Renal cortex interstitium (tissue), 11 donors: ENCODE measurements at regions not wholly inside any gene's neighbourhood (a gene's known extent, or its start where the extent isn't known, plus 50 kb on each side); places are given as distances from the start of the nearest gene placed in this dataset.
"Not testable (repeated sequence)": the region's sequence is repeated elsewhere in the genome, so short reads cannot be mapped to it uniquely, and the experiment has no call there.

ENCODE experiments used
- DNase-seq, 11 donors: peaks; one replicate each; pipeline ENCODE4 v3.0.0-alpha.2; 2013; ENCODE audit warnings: low read depth in 9 of 11, low spot score in 4 of 11; ENCODE audit errors: extremely low read depth in 1 of 11

- no peak for DNase-seq
These were observed 111.1 kb upstream of the DTNBP1 start for GRCh38 chr6:15773806-15774410.

- no peak for DNase-seq
These were observed 107.7 kb upstream of the DTNBP1 start for GRCh38 chr6:15770347-15771143.

DNA sequence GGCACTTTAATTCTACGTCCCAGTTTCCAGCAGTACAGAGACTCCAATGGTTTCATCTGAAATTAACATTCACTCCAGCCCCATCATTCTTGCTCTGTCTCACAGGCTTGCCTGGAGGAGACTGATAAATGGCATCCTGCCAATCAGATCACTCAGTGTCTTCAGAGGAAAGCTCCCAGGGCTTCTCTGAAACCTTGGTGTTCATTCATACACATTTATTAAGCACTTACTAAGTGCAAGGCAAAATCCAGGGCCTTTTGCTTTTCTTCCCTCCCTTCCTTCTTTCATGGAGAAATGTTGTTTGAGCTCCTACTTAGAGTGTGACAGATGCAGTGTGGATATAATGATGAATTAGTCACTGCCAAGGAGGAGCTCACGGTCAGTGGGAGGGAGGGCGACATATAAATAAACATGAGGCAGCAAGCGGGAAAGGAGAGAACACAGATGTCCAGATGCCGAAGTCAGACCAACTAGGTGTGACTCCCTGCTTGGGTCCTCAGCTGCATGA is 106.7 kb upstream of the DTNBP1 start:
- no peak for DNase-seq

GRCh38 chr6:15768999-15769398 is 106.2 kb upstream of the DTNBP1 start:
- DNase-seq, result no peak

GRCh38 chr6:15763837-15764236 is 101.0 kb upstream of the DTNBP1 start:
- peak in 7 of 11 donors; percentile 4 to 58 (median 27) for DNase-seq

DNA sequence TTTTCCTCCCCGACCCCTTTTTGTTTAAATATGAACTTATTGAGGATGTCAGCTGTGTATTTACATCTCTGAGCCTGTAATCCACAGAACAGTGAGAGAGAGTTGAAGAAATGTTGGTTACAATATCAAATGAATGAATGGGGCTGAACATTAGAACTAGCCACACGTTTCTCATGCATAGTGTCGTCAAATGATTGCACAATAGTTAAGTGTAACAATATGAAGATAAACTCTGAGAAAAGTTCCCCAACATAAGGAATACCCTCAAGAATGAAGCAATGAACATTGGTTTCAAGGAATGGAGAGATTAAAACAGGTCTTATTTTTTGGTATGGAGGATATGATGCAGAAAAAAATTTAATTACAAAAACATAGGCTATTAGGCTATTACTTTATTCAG is 100.5 kb upstream of the DTNBP1 start:
- DNase-seq, result no peak

GRCh38 chr6:15761045-15761502 is 98.2 kb upstream of the DTNBP1 start:
- no peak for DNase-seq

DNA sequence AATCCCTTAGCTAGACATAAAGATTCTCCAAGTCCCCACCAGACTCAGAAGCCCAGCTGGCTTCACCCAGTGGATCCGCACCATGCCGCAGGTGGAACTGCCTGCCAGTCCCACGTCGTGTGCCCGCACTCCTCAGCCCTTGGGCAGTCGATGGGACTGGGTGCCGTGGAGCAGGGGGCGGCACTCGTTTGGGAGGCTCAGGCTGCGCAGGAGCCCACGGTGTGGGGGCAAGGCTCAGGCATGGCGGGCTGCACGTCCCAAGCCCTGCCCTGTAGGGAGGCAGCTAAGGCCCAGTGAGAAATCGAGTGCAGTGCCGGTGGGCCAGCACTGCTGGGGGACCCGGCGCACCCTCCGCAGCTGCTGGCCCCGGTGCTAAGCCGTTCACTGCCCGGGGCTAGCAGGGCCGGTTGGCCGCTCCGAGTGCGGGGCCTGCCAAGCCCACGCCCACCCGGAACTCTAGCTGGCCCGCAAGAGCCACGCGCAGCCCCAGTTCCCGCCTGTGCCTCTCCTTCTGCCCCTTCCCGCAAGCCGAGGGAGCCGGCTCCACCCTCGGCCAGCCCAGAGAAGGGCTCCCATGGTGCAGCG is 95.9 kb upstream of the DTNBP1 start:
- no peak for DNase-seq

- DNase-seq, result no peak
These were observed 92.7 kb upstream of the DTNBP1 start for GRCh38 chr6:15755526-15755925.

DNA sequence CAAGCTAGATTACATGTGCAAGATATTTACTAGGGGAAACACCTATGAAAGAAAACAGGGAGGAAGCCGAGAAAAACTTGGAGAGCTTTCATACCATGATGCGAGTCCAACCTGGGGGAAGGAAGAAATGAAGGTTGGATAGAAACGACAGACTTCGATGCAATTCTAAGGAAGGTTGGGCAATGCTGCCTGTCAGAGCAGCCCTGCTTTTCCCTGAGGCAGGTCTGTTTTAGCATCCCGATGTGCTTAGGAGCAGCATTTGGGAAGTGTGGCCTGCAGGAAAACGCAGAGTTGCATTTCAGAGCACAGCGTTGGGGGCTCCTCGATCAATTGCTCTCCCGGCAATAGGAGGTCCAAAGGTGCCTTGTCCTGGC is 91.9 kb upstream of the DTNBP1 start:
- DNase-seq, result no peak

GRCh38 chr6:15754035-15754705 is 91.3 kb upstream of the DTNBP1 start:
- DNase-seq, result no peak

GRCh38 chr6:15752820-15753219 is 90.0 kb upstream of the DTNBP1 start:
- DNase-seq, result no peak

DNA sequence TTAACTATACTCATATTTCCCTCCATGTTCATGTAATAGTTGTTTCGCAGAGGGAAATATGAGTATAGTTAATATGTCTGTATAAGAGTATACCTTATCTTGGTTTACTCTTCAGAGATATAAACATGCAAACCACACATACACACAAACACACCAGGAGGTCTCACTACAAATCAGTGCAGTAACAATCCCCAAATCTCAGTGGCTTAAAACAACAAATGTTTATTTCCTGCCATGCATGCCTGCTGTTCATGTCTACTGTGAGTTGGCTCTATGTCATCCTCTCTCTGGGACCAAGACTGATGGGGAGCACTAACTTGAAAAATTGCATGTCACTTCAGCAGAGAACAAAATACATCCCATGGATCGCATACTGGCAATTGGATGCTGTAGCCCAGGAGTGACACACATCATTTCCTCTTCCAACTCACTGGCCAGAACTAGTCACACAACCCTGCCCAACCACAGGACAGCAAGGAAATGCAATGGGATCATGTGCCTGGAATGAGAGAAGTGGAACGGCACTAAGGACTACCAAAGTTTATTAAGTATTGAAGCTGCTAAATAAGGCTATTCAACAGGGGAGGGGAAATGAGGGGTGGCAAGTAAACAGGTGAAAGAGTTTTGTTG is 89.0 kb upstream of the DTNBP1 start:
- DNase-seq, result no peak

DNA sequence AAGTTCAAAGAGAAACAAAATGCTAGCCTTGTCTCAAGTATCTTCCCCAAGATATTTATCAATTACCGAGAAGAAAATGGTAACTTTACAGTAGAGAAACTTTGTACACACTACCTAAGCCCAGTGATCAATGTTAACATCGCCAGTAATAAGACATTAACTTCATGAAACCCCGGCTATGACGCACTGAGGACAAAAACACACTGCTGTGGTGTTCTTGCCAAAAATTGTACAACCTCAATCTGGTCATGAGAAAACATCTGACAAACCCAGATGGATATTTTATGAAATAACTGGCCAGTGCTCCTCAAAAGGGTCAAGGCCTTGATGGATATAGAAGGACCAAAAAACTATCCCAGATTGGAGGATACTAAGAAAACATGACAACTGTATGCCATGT is 85.5 kb upstream of the DTNBP1 start:
- DNase-seq, result no peak

DNA sequence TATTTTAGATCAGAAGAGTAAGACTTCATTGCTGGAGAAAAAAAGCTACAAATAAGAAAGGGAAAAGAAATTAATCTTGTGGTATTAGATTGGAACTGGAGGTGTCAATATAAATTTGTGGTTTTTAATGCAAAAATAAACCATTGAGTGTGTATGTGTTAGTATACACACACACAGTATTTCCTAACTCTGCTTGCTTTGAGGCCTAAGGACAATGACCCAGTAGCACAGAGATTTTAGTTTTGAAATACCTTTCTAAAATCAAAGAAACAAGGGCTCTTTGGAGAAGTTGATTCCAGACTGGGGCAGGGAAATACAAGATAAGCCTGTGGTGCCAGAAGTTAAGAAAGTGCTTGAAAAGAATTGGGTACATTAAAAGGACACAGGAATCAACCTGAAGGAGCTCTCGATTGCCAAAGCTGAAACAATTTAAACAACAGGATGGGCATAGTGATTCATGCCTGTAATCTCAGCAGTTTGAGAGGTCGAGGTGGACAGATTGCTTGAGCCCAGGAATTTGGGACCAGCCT is 84.6 kb upstream of the DTNBP1 start:
- DNase-seq, result no peak

DNA sequence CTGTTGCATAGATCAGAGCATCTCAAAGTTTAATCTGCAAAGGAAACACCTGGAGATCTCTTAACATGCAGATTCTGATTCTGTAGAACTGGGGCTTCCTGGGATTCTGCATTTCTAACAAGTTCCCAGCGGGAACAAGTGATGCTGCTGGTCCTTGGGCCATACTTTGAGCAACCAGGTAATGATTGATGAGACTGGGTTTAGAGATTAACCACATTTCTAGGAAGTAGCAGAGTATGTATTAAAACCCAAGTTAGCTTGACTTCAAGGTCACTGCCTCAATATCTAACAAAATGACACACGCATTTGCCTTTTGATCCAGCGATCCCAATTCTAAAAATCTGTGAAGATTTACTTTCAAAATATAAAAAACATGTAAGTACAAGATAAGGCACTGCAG is 83.0 kb upstream of the DTNBP1 start:
- DNase-seq, result peak in 1 of 11 donors; percentile 54

DNA sequence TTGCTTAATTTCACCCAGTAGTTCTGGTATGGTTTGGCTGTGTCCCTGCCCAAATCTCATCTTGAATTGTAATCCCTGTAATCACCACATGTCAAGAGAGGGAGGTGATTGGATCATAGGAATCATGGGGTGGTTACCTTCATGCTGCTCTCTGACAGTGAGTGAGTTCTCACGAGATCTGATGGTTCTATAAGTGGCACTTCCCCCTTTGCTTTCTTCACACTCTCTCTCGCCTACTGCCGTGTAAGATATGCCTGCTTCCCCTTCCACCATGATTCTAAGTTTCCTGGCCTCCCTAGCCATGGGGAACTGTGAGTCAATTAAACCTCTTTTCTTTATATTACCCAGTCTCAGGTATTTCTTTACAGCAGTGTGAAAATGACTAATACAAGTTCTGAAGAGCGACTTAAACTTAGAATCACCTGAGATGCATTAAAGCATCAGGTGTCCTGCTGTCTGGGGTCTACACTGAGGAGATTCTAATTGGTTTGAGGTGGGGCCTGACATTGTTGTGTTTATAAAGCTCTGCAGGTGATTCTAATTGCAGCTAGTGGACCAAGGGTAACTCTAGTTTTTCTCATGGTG is 82.1 kb upstream of the DTNBP1 start:
- no peak for DNase-seq

DNA sequence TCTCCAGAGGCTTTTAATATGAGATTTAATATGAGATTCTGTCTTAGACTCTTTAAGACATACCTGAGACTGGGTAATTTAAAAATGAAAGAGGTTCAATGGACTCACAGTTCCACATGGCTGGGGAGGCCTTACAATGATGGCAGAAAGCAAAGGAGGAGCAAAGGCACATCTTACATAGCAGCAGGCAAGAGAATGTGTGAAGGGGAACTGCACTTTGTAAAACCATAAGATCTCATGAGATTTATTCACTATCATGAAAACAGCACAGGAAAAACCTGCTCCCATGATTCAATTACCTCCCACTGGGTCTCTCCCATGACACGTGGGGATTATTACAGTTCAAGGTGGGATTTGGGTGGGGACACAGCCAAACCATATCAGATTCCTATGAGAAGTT is 79.2 kb upstream of the DTNBP1 start:
- not testable (repeated sequence) for DNase-seq

DNA sequence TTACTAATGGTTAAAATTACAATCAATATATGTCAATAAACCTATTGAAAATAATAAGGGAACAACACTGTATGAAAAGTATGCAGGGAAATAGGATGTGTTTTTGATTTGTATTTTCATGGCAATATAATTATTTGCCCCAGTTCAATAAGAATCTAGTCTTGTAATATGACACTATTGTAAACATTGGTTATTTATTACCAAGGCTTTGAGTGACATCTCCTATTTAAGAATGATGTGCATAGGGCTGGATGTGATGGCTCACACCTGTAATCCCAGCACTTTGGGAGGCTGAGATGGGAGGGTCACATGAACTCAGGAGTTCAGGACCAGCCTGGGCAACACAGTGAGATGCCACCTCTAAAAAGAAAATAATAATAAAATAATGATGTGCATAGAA is 78.6 kb upstream of the DTNBP1 start:
- no peak for DNase-seq
